ENCODE measurements at regions not wholly inside any gene's neighbourhood (a gene's known extent, or its start where the extent isn't known, plus 50 kb on each side); places are given as distances from the start of the nearest gene placed in this dataset.

- H3K4me3 Mint-ChIP-seq = no peak overlapping the region
- H3K9me3 Mint-ChIP-seq = peaks cover 0 to 5% (median 0%) of the 10 kb centered on the region in 3 donors
- no peaks in the 10 kb centered on the region for H3K27me3 ChIP-seq (replicated peaks in 1 of 2; ENCODE audit: control insufficient read depth in 2 of 2, extremely low read depth in 1 of 2, insufficient read depth in 2 of 2, low read length in 1 of 2)
- no peak overlapping the region for H3K27ac ChIP-seq (ENCODE audit: low read length)
- H3K27ac Mint-ChIP-seq = no peak overlapping the region
- no peaks in the 10 kb centered on the region for H3K4me1 ChIP-seq (ENCODE audit: control insufficient read depth in 1 of 2, extremely low read depth in 1 of 2, insufficient read depth in 2 of 2, low read length in 2 of 2)
- H3K27me3 Mint-ChIP-seq = no peaks in the 10 kb centered on the region
- ATAC-seq (replicated peaks in 1 of 4) (no peak), DNase-seq (no peak)
- no peaks in the 10 kb centered on the region for H3K36me3 Mint-ChIP-seq
- no CpG with 5 or more reads among the region's 6 CpGs for WGBS (ENCODE audit: insufficient coverage)
- H3K4me3 ChIP-seq (ENCODE audit: control insufficient read depth in 1 of 2, extremely low read depth in 1 of 2, low read length in 1 of 2) = no peak overlapping the region
- H3K36me3 ChIP-seq (ENCODE audit: control insufficient read depth in 2 of 2, extremely low read depth in 1 of 2, insufficient read depth in 1 of 2, low read length in 1 of 2) = no peaks in the 10 kb centered on the region
- POLR2A ChIA-PET = no interaction called here
- no peaks in the 10 kb centered on the region for H3K9me3 ChIP-seq
- CTCF ChIA-PET = no interaction called here
- H3K4me1 Mint-ChIP-seq = peaks cover 0 to 6% (median 0%) of the 10 kb centered on the region in 3 donors
Observed at GRCh38 chr18:56112013-56112749, 524.2 kb upstream of the TCF4 start.

DNA sequence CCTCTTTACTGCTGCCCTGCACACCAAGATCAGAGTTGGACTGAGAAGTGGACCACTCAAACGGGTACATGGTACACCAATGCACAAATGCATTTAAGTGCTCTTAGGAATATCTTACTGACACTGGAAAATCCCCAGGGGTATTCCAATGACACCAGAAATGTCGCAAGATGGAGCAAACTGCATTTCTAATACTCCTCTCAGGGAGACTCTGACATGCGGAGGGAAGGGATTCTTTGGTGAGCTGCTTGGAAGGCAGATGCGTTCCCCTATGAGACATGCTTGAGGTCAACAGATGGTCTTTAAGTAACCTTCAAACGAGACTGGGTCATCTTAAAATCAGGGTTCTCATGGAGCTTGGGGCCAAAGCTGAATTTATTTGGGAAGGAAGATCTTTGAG lies 521.8 kb upstream of the TCF4 start:
- Mint-ChIP-seq H3K4me3 (no peak overlapping the region), H3K27ac (no peak overlapping the region), H3K27me3 (no peaks in the 10 kb centered on the region), H3K36me3 (no peaks in the 10 kb centered on the region), H3K9me3 (peaks cover 0 to 13% (median 5%) of the 10 kb centered on the region in 3 donors), H3K4me1 (peaks cover 0 to 2% (median 0%) of the 10 kb centered on the region in 3 donors)
- Histone ChIP-seq H3K27me3 (replicated peaks in 1 of 2; ENCODE audit: control insufficient read depth in 2 of 2, extremely low read depth in 1 of 2, insufficient read depth in 2 of 2, low read length in 1 of 2) (no peaks in the 10 kb centered on the region), H3K4me3 (ENCODE audit: control insufficient read depth in 1 of 2, extremely low read depth in 1 of 2, low read length in 1 of 2) (no peak overlapping the region), H3K4me1 (ENCODE audit: control insufficient read depth in 1 of 2, extremely low read depth in 1 of 2, insufficient read depth in 2 of 2, low read length in 2 of 2) (no peaks in the 10 kb centered on the region), H3K27ac (ENCODE audit: low read length) (no peak overlapping the region), H3K9me3 (no peaks in the 10 kb centered on the region), H3K36me3 (ENCODE audit: control insufficient read depth in 2 of 2, extremely low read depth in 1 of 2, insufficient read depth in 1 of 2, low read length in 1 of 2) (no peaks in the 10 kb centered on the region)
- ATAC-seq (replicated peaks in 1 of 4) (no peak), DNase-seq (no peak)
- 100% methylated on average over 2 of the region's 5 CpGs for WGBS (ENCODE audit: insufficient coverage)
- ChIA-PET CTCF (no interaction called here), POLR2A (no interaction called here)

GRCh38 chr18:56108478-56109367 lies 520.7 kb upstream of the TCF4 start:
- Mint-ChIP-seq H3K9me3 (peaks cover 0 to 24% (median 8%) of the 10 kb centered on the region in 3 donors), H3K27ac (no peak overlapping the region), H3K27me3 (no peaks in the 10 kb centered on the region), H3K36me3 (no peaks in the 10 kb centered on the region), H3K4me3 (no peak overlapping the region), H3K4me1 (peaks cover 0 to 2% (median 0%) of the 10 kb centered on the region in 3 donors)
- CTCF ChIA-PET = interaction anchor here in 1 of 2 donors (0.6 kb wide), 1 partner anchor 17 kb away, joined by 12 read pairs; no protein-coding TSS in a partner anchor
- ATAC-seq (replicated peaks in 1 of 4) = no peak
- Histone ChIP-seq H3K4me3 (ENCODE audit: control insufficient read depth in 1 of 2, extremely low read depth in 1 of 2, low read length in 1 of 2) (no peak overlapping the region), H3K9me3 (no peaks in the 10 kb centered on the region), H3K36me3 (ENCODE audit: control insufficient read depth in 2 of 2, extremely low read depth in 1 of 2, insufficient read depth in 1 of 2, low read length in 1 of 2) (no peaks in the 10 kb centered on the region), H3K4me1 (ENCODE audit: control insufficient read depth in 1 of 2, extremely low read depth in 1 of 2, insufficient read depth in 2 of 2, low read length in 2 of 2) (no peaks in the 10 kb centered on the region), H3K27ac (ENCODE audit: low read length) (no peak overlapping the region), H3K27me3 (replicated peaks in 1 of 2; ENCODE audit: control insufficient read depth in 2 of 2, extremely low read depth in 1 of 2, insufficient read depth in 2 of 2, low read length in 1 of 2) (no peaks in the 10 kb centered on the region)
- no peak for DNase-seq
- 100% methylated on average over 1 of the region's 4 CpGs for WGBS (ENCODE audit: insufficient coverage)
- POLR2A ChIA-PET = no interaction called here

DNA sequence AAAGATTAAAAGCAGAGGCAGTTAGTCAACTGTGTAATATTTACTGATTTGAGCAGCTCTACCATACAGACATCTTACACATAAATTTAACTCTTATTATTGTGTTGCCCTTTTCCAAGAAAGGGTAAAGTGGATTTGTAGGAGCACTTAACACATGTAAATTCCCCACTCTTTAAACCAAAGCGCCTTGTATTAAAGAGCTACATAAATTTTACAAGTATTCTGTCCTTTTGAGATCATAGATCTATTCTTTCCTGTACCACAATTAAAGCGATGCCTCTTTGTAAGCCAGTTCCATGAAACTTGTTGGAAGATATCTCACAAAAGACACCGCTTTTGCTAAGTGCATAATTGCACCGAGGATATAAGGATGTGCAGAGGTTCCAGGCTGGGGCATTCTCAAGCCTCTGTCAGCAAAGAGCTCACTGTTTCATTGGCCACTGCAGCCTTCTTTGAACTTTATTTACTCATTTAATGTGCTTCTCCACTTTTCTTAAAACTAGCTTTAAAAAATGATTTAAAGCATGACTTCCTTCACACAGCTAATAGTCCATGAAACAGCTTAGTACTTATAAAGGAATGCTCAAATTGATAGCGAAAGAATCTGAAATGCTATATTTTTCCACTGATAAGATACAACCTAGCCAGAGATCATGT lies 520.0 kb upstream of the TCF4 start:
- Histone ChIP-seq H3K27ac (ENCODE audit: low read length) (no peak overlapping the region), H3K27me3 (replicated peaks in 1 of 2; ENCODE audit: control insufficient read depth in 2 of 2, extremely low read depth in 1 of 2, insufficient read depth in 2 of 2, low read length in 1 of 2) (no peaks in the 10 kb centered on the region), H3K9me3 (no peaks in the 10 kb centered on the region), H3K4me1 (ENCODE audit: control insufficient read depth in 1 of 2, extremely low read depth in 1 of 2, insufficient read depth in 2 of 2, low read length in 2 of 2) (no peaks in the 10 kb centered on the region), H3K36me3 (ENCODE audit: control insufficient read depth in 2 of 2, extremely low read depth in 1 of 2, insufficient read depth in 1 of 2, low read length in 1 of 2) (no peaks in the 10 kb centered on the region), H3K4me3 (ENCODE audit: control insufficient read depth in 1 of 2, extremely low read depth in 1 of 2, low read length in 1 of 2) (no peak overlapping the region)
- Mint-ChIP-seq H3K4me1 (peaks cover 0 to 2% (median 0%) of the 10 kb centered on the region in 3 donors), H3K36me3 (no peaks in the 10 kb centered on the region), H3K27ac (no peak overlapping the region), H3K4me3 (no peak overlapping the region), H3K9me3 (peaks cover 0 to 31% (median 8%) of the 10 kb centered on the region in 3 donors), H3K27me3 (no peaks in the 10 kb centered on the region)
- CTCF ChIA-PET = interaction anchor here in 1 of 2 donors (0.6 kb wide), 1 partner anchor 17 kb away, joined by 12 read pairs; no protein-coding TSS in a partner anchor
- DNase-seq (no peak), ATAC-seq (replicated peaks in 1 of 4) (no peak)
- POLR2A ChIA-PET = interaction anchor here in 1 of 2 donors (0.5 kb wide), 1 partner anchor 17 kb away, joined by 3 read pairs; no protein-coding TSS in a partner anchor
- WGBS (ENCODE audit: insufficient coverage) = 17% methylated on average over 1 of the region's 5 CpGs

DNA sequence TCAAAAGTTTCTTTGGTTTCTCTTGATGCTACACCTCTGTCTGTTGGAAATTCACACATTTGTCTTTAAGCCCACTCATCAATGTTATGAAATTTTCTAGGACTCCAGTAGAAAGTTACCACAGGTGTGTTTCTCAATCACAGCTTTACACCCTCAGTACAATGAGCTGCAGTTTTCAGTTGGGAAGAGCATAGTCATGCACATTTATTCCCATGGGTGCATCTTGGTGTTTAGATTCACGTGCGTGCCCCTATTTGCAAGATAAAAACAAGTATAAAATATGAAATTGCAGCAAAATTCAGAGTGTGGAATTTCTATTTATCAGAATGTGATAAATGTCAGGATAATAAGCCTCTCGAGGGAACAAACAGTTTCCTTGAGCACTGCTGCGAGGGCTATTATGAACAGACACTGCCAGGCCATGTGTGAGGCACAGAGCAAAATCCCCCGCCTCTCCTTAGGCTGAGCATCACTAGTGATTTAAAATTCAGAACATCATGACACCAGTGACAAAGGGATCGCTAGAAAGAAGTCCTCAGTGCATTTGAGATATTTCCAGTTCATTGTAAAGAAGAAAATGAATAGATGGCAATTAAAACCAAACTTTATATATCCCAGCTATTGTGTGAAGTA lies 512.2 kb upstream of the TCF4 start:
- no peaks in the 10 kb centered on the region for H3K4me1 Mint-ChIP-seq
- Histone ChIP-seq H3K9me3 (no peaks in the 10 kb centered on the region), H3K27ac (ENCODE audit: low read length) (no peak overlapping the region), H3K4me1 (ENCODE audit: control insufficient read depth in 1 of 2, extremely low read depth in 1 of 2, insufficient read depth in 2 of 2, low read length in 2 of 2) (no peaks in the 10 kb centered on the region), H3K27me3 (replicated peaks in 1 of 2; ENCODE audit: control insufficient read depth in 2 of 2, extremely low read depth in 1 of 2, insufficient read depth in 2 of 2, low read length in 1 of 2) (no peaks in the 10 kb centered on the region), H3K4me3 (ENCODE audit: control insufficient read depth in 1 of 2, extremely low read depth in 1 of 2, low read length in 1 of 2) (no peak overlapping the region), H3K36me3 (ENCODE audit: control insufficient read depth in 2 of 2, extremely low read depth in 1 of 2, insufficient read depth in 1 of 2, low read length in 1 of 2) (no peaks in the 10 kb centered on the region)
- H3K36me3 Mint-ChIP-seq = no peaks in the 10 kb centered on the region
- H3K27ac Mint-ChIP-seq = no peak overlapping the region
- ChIA-PET POLR2A (no interaction called here), CTCF (no interaction called here)
- peaks cover 0 to 31% (median 4%) of the 10 kb centered on the region in 3 donors for H3K9me3 Mint-ChIP-seq
- no peak overlapping the region for H3K4me3 Mint-ChIP-seq
- no peak for ATAC-seq (replicated peaks in 1 of 4)
- H3K27me3 Mint-ChIP-seq = no peaks in the 10 kb centered on the region
- WGBS (ENCODE audit: insufficient coverage) = 68% methylated on average over 2 of the region's 6 CpGs
- no peak for DNase-seq

DNA sequence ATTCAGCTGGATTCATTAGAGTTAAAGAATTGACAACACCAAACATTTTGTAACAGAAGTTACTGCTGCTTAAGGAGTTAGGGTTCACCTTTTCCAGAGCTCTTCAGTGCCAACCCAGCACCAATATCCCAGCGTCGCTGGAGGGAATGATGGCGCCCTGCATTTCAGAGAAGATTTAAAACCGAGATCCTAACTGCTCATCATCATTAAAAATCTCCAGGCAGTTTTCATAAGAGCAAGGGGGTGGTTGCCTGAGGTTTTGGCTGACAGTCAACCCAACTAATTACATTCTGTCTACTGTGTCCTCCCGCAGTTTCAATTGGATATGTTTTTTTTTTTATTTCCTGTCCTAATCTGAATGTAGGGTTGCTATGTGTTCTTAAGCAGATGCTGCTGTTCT lies 509.6 kb upstream of the TCF4 start:
- H3K4me1 ChIP-seq (ENCODE audit: control insufficient read depth in 1 of 2, extremely low read depth in 1 of 2, insufficient read depth in 2 of 2, low read length in 2 of 2) = no peaks in the 10 kb centered on the region
- Mint-ChIP-seq H3K36me3 (no peaks in the 10 kb centered on the region), H3K27me3 (peaks cover 0 to 7% of the 10 kb centered on the region in 2 donors), H3K4me3 (no peak overlapping the region), H3K27ac (no peak overlapping the region), H3K9me3 (peaks cover 3 to 17% (median 5%) of the 10 kb centered on the region in 3 donors), H3K4me1 (no peaks in the 10 kb centered on the region)
- CTCF ChIA-PET = no interaction called here
- no CpG with 5 or more reads among the region's 5 CpGs for WGBS (ENCODE audit: insufficient coverage)
- H3K9me3 ChIP-seq = no peaks in the 10 kb centered on the region
- no peaks in the 10 kb centered on the region for H3K36me3 ChIP-seq (ENCODE audit: control insufficient read depth in 2 of 2, extremely low read depth in 1 of 2, insufficient read depth in 1 of 2, low read length in 1 of 2)
- no peaks in the 10 kb centered on the region for H3K27me3 ChIP-seq (replicated peaks in 1 of 2; ENCODE audit: control insufficient read depth in 2 of 2, extremely low read depth in 1 of 2, insufficient read depth in 2 of 2, low read length in 1 of 2)
- DNase-seq (no peak), ATAC-seq (replicated peaks in 1 of 4) (no peak)
- POLR2A ChIA-PET = no interaction called here
- no peak overlapping the region for H3K4me3 ChIP-seq (ENCODE audit: control insufficient read depth in 1 of 2, extremely low read depth in 1 of 2, low read length in 1 of 2)
- no peak overlapping the region for H3K27ac ChIP-seq (ENCODE audit: low read length)
